ENCODE measurements at regions not wholly inside any gene's neighbourhood (a gene's known extent, or its start where the extent isn't known, plus 50 kb on each side); places are given as distances from the start of the nearest gene placed in this dataset.
"Not testable (repeated sequence)": the region's sequence is repeated elsewhere in the genome, so short reads cannot be mapped to it uniquely, and the experiment has no call there.

GRCh38 chr19:28545397-28545796, 667.6 kb downstream of the UQCRFS1 start:
- not testable (repeated sequence) for DNase-seq

- DNase-seq, result no peak
These were observed 668.3 kb downstream of the UQCRFS1 start for GRCh38 chr19:28544451-28545261.

GRCh38 chr19:28543244-28543776, 669.6 kb downstream of the UQCRFS1 start:
- no peak for DNase-seq

GRCh38 chr19:28542394-28543243, 670.3 kb downstream of the UQCRFS1 start:
- no peak for DNase-seq

- no peak for DNase-seq
These were observed 671.2 kb downstream of the UQCRFS1 start for GRCh38 chr19:28541602-28542393.

GRCh38 chr19:28541029-28541428, 671.9 kb downstream of the UQCRFS1 start:
- no peak for DNase-seq

GRCh38 chr19:28540385-28540784, 672.6 kb downstream of the UQCRFS1 start:
- not testable (repeated sequence) for DNase-seq

- DNase-seq, result no peak
These were observed 673.2 kb downstream of the UQCRFS1 start for GRCh38 chr19:28539759-28540158.

- DNase-seq, result not testable (repeated sequence)
These were observed 674.4 kb downstream of the UQCRFS1 start for GRCh38 chr19:28538579-28538978.

- DNase-seq, result no peak
These were observed 675.1 kb downstream of the UQCRFS1 start for GRCh38 chr19:28537896-28538295.

- DNase-seq, result no peak
These were observed 675.9 kb downstream of the UQCRFS1 start for GRCh38 chr19:28537079-28537478.

- no peak for DNase-seq
These were observed 677.6 kb downstream of the UQCRFS1 start for GRCh38 chr19:28535352-28535775.

GRCh38 chr19:28534766-28535351, 678.1 kb downstream of the UQCRFS1 start:
- DNase-seq, result no peak

GRCh38 chr19:28532765-28533341, 680.1 kb downstream of the UQCRFS1 start:
- DNase-seq, result no peak

GRCh38 chr19:28531979-28532378, 681.0 kb downstream of the UQCRFS1 start:
- DNase-seq, result no peak

- no peak for DNase-seq
These were observed 682.4 kb downstream of the UQCRFS1 start for GRCh38 chr19:28530406-28531035.

GRCh38 chr19:28526038-28526437, 686.9 kb downstream of the UQCRFS1 start:
- no peak for DNase-seq

GRCh38 chr19:28523619-28524018, 689.3 kb downstream of the UQCRFS1 start:
- DNase-seq, result no peak

- DNase-seq, result no peak
These were observed 690.4 kb downstream of the UQCRFS1 start for GRCh38 chr19:28522545-28522922.

- DNase-seq, result no peak
These were observed 691.1 kb downstream of the UQCRFS1 start for GRCh38 chr19:28521614-28522544.
